ENCODE measurements at regions not wholly inside any gene's neighbourhood (a gene's known extent, or its start where the extent isn't known, plus 50 kb on each side); places are given as distances from the start of the nearest gene placed in this dataset.

- no peaks in the 10 kb centered on the region for H3K36me3 ChIP-seq (ENCODE audit: insufficient read depth, low read length)
- no peak overlapping the region for H3K4me3 ChIP-seq (ENCODE audit: low read length)
- no peak overlapping the region for H2AFZ ChIP-seq (ENCODE audit: low read length)
- H3K27ac ChIP-seq (ENCODE audit: low read length), result no peak overlapping the region
- H3K9me3 ChIP-seq (ENCODE audit: low read length), result no peaks in the 10 kb centered on the region
- no peak overlapping the region for H3K9ac ChIP-seq (ENCODE audit: low read length)
- H3K9me2 ChIP-seq (replicated peaks; ENCODE audit: insufficient read depth, low read length), result no peaks in the 10 kb centered on the region
- H4K20me1 ChIP-seq (ENCODE audit: insufficient read depth, low read depth, low read length), result no peaks in the 10 kb centered on the region
- H3K4me2 ChIP-seq (ENCODE audit: low read depth, low read length, poor library complexity, severe bottlenecking), result no peak overlapping the region
- no peaks in the 10 kb centered on the region for H3K79me2 ChIP-seq (ENCODE audit: low read length)
- DNase-seq, result no peak
- H3K4me1 ChIP-seq (ENCODE audit: low read length), result no peaks in the 10 kb centered on the region
- H3K27me3 ChIP-seq (ENCODE audit: low read length), result no peaks in the 10 kb centered on the region
Observed at GRCh38 chr9:134550584-134550983, 91.0 kb upstream of the COL5A1 start.

- H3K27ac ChIP-seq (ENCODE audit: low read length), result no peak overlapping the region
- no peaks in the 10 kb centered on the region for H4K20me1 ChIP-seq (ENCODE audit: insufficient read depth, low read depth, low read length)
- DNase-seq, result no peak
- H3K4me2 ChIP-seq (ENCODE audit: low read depth, low read length, poor library complexity, severe bottlenecking), result no peak overlapping the region
- H3K79me2 ChIP-seq (ENCODE audit: low read length), result no peaks in the 10 kb centered on the region
- no peak overlapping the region for H2AFZ ChIP-seq (ENCODE audit: low read length)
- no peaks in the 10 kb centered on the region for H3K27me3 ChIP-seq (ENCODE audit: low read length)
- H3K4me1 ChIP-seq (ENCODE audit: low read length), result no peaks in the 10 kb centered on the region
- no peaks in the 10 kb centered on the region for H3K9me2 ChIP-seq (replicated peaks; ENCODE audit: insufficient read depth, low read length)
- no peak overlapping the region for H3K9ac ChIP-seq (ENCODE audit: low read length)
- H3K36me3 ChIP-seq (ENCODE audit: insufficient read depth, low read length), result no peaks in the 10 kb centered on the region
- H3K9me3 ChIP-seq (ENCODE audit: low read length), result no peaks in the 10 kb centered on the region
- H3K4me3 ChIP-seq (ENCODE audit: low read length), result no peak overlapping the region
Observed at GRCh38 chr9:134551176-134551575, 90.4 kb upstream of the COL5A1 start.

- H3K36me3 ChIP-seq (ENCODE audit: insufficient read depth, low read length), result no peaks in the 10 kb centered on the region
- no peaks in the 10 kb centered on the region for H3K9me3 ChIP-seq (ENCODE audit: low read length)
- no peaks in the 10 kb centered on the region for H3K27me3 ChIP-seq (ENCODE audit: low read length)
- DNase-seq, result no peak
- no peaks in the 10 kb centered on the region for H4K20me1 ChIP-seq (ENCODE audit: insufficient read depth, low read depth, low read length)
- H3K4me1 ChIP-seq (ENCODE audit: low read length), result no peaks in the 10 kb centered on the region
- H2AFZ ChIP-seq (ENCODE audit: low read length), result no peak overlapping the region
- H3K4me3 ChIP-seq (ENCODE audit: low read length), result no peak overlapping the region
- no peak overlapping the region for H3K4me2 ChIP-seq (ENCODE audit: low read depth, low read length, poor library complexity, severe bottlenecking)
- H3K9ac ChIP-seq (ENCODE audit: low read length), result no peak overlapping the region
- no peaks in the 10 kb centered on the region for H3K79me2 ChIP-seq (ENCODE audit: low read length)
- no peak overlapping the region for H3K27ac ChIP-seq (ENCODE audit: low read length)
- no peaks in the 10 kb centered on the region for H3K9me2 ChIP-seq (replicated peaks; ENCODE audit: insufficient read depth, low read length)
Observed at GRCh38 chr9:134551644-134552348, 89.8 kb upstream of the COL5A1 start.

- Histone ChIP-seq H3K4me2 (ENCODE audit: low read depth, low read length, poor library complexity, severe bottlenecking) (no peak overlapping the region), H2AFZ (ENCODE audit: low read length) (no peak overlapping the region), H3K9ac (ENCODE audit: low read length) (no peak overlapping the region)
Observed at GRCh38 chr9:134552349-134552990, 89.1 kb upstream of the COL5A1 start.

GRCh38 chr9:134553061-134553891, 88.3 kb upstream of the COL5A1 start:
- Histone ChIP-seq H3K4me3 (ENCODE audit: low read length) (no peak overlapping the region), H3K27me3 (ENCODE audit: low read length) (no peaks in the 10 kb centered on the region)

More at GRCh38 chr9:134552349-134552990, 89.1 kb upstream of the COL5A1 start:
- H3K79me2 ChIP-seq (ENCODE audit: low read length), result no peaks in the 10 kb centered on the region
- no peak for DNase-seq
- H3K9me3 ChIP-seq (ENCODE audit: low read length), result no peaks in the 10 kb centered on the region
- no peaks in the 10 kb centered on the region for H3K9me2 ChIP-seq (replicated peaks; ENCODE audit: insufficient read depth, low read length)
- H3K4me3 ChIP-seq (ENCODE audit: low read length), result no peak overlapping the region
- no peaks in the 10 kb centered on the region for H3K4me1 ChIP-seq (ENCODE audit: low read length)
- no peaks in the 10 kb centered on the region for H4K20me1 ChIP-seq (ENCODE audit: insufficient read depth, low read depth, low read length)
- H3K27me3 ChIP-seq (ENCODE audit: low read length), result no peaks in the 10 kb centered on the region
- H3K27ac ChIP-seq (ENCODE audit: low read length), result no peak overlapping the region
- no peaks in the 10 kb centered on the region for H3K36me3 ChIP-seq (ENCODE audit: insufficient read depth, low read length)

GRCh38 chr9:134553996-134554372, 87.6 kb upstream of the COL5A1 start:
- no peak overlapping the region for H3K9ac ChIP-seq (ENCODE audit: low read length)
- no peaks in the 10 kb centered on the region for H3K36me3 ChIP-seq (ENCODE audit: insufficient read depth, low read length)
- no peaks in the 10 kb centered on the region for H3K27me3 ChIP-seq (ENCODE audit: low read length)
- no peak overlapping the region for H2AFZ ChIP-seq (ENCODE audit: low read length)
- no peak overlapping the region for H3K4me3 ChIP-seq (ENCODE audit: low read length)
- no peak for DNase-seq
- H3K79me2 ChIP-seq (ENCODE audit: low read length), result no peaks in the 10 kb centered on the region
- H3K27ac ChIP-seq (ENCODE audit: low read length), result no peak overlapping the region
- H3K9me3 ChIP-seq (ENCODE audit: low read length), result no peaks in the 10 kb centered on the region
- no peaks in the 10 kb centered on the region for H4K20me1 ChIP-seq (ENCODE audit: insufficient read depth, low read depth, low read length)
- H3K4me2 ChIP-seq (ENCODE audit: low read depth, low read length, poor library complexity, severe bottlenecking), result no peak overlapping the region
- no peaks in the 10 kb centered on the region for H3K4me1 ChIP-seq (ENCODE audit: low read length)
- no peaks in the 10 kb centered on the region for H3K9me2 ChIP-seq (replicated peaks; ENCODE audit: insufficient read depth, low read length)

More at GRCh38 chr9:134553061-134553891, 88.3 kb upstream of the COL5A1 start:
- Histone ChIP-seq H3K79me2 (ENCODE audit: low read length) (no peaks in the 10 kb centered on the region), H3K27ac (ENCODE audit: low read length) (no peak overlapping the region), H3K9ac (ENCODE audit: low read length) (no peak overlapping the region), H3K9me3 (ENCODE audit: low read length) (no peaks in the 10 kb centered on the region), H4K20me1 (ENCODE audit: insufficient read depth, low read depth, low read length) (no peaks in the 10 kb centered on the region), H3K36me3 (ENCODE audit: insufficient read depth, low read length) (no peaks in the 10 kb centered on the region), H3K9me2 (replicated peaks; ENCODE audit: insufficient read depth, low read length) (no peaks in the 10 kb centered on the region), H3K4me1 (ENCODE audit: low read length) (no peaks in the 10 kb centered on the region), H3K4me2 (ENCODE audit: low read depth, low read length, poor library complexity, severe bottlenecking) (no peak overlapping the region), H2AFZ (ENCODE audit: low read length) (no peak overlapping the region)
- no peak for DNase-seq

- H3K9me3 ChIP-seq (ENCODE audit: low read length), result no peaks in the 10 kb centered on the region
- H3K36me3 ChIP-seq (ENCODE audit: insufficient read depth, low read length), result no peaks in the 10 kb centered on the region
- H3K79me2 ChIP-seq (ENCODE audit: low read length), result no peaks in the 10 kb centered on the region
- no peaks in the 10 kb centered on the region for H3K9me2 ChIP-seq (replicated peaks; ENCODE audit: insufficient read depth, low read length)
- no peak overlapping the region for H3K4me2 ChIP-seq (ENCODE audit: low read depth, low read length, poor library complexity, severe bottlenecking)
- no peaks in the 10 kb centered on the region for H3K4me1 ChIP-seq (ENCODE audit: low read length)
- no peak for DNase-seq
- H4K20me1 ChIP-seq (ENCODE audit: insufficient read depth, low read depth, low read length), result no peaks in the 10 kb centered on the region
- no peak overlapping the region for H3K27ac ChIP-seq (ENCODE audit: low read length)
- H2AFZ ChIP-seq (ENCODE audit: low read length), result no peak overlapping the region
- H3K27me3 ChIP-seq (ENCODE audit: low read length), result no peaks in the 10 kb centered on the region
- H3K4me3 ChIP-seq (ENCODE audit: low read length), result no peak overlapping the region
- H3K9ac ChIP-seq (ENCODE audit: low read length), result no peak overlapping the region
Observed at GRCh38 chr9:134554373-134555093, 87.1 kb upstream of the COL5A1 start.

All from Karpas-422 (cell line).